ENCODE measurements at regions not wholly inside any gene's neighbourhood (a gene's known extent, or its start where the extent isn't known, plus 50 kb on each side); places are given as distances from the start of the nearest gene placed in this dataset.

DNA sequence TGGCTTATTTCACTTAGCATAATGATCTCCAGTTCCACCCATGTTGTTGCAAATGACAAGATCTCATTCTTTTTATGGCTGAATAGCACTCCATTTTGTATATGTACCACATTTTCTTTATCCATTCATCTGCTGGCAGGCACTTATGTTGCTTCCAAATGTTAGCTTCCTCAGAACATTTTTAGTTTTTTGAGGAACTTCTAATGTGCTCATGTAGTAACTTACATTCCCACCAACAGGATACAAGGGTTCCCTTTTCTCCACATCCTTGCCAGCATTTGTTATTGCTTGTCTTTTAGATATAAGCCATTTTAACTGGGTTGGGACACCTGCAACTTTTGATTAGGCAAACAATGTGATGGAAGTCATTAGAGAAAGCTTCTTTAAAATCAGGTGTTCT lies 454.2 kb downstream of the NLGN4X start:
- Histone ChIP-seq H3K27me3 (ENCODE audit: insufficient read depth, low read depth, low read length) (no peaks in the 10 kb centered on the region), H3K9me2 (ENCODE audit: insufficient read depth, low read length) (no peaks in the 10 kb centered on the region)

DNA sequence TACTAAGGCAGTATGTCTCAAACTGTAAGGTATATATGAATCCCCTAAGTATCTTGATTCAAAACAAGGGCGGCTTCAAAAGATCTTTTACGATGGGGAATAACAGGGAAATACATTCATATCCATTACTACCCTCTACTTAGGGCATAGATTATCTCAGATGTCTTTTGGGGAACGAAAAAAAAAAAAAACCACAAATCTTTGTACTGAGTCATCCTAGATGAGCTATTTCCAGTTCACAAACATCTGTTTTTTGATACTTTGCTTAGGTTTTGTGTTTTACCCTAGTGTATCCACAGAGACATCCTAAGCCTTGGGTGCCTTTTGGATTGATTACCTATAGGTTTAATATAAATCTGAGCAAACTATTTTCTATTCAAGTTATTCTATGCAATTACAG lies 457.2 kb downstream of the NLGN4X start:
- no peaks in the 10 kb centered on the region for H3K9me3 ChIP-seq (ENCODE audit: low read length)
- H4K20me1 ChIP-seq (ENCODE audit: insufficient read depth), result no peaks in the 10 kb centered on the region
- no peaks in the 10 kb centered on the region for H3K79me2 ChIP-seq (replicated peaks; ENCODE audit: insufficient read depth, low read length)
- H3K27me3 ChIP-seq (ENCODE audit: insufficient read depth, low read depth, low read length), result no peaks in the 10 kb centered on the region
- no peak overlapping the region for H3K27ac ChIP-seq (ENCODE audit: low read length)
- no peaks in the 10 kb centered on the region for H3K36me3 ChIP-seq (ENCODE audit: insufficient read depth, low read length)
- TF ChIP-seq EZH2 (IDR thresholded peaks at IDR 0.05; ENCODE audit: borderline replicate concordance, insufficient read depth, low read length, poor library complexity, severe bottlenecking) (no peak), MXI1 (conservative IDR thresholded peaks at IDR 0.05; ENCODE audit: poor library complexity, severe bottlenecking) (no peak), POLR2AphosphoS5 (IDR thresholded peaks at IDR 0.05) (no peak), EP300 (conservative IDR thresholded peaks at IDR 0.05; ENCODE audit: poor library complexity, severe bottlenecking) (no peak), SMC3 (conservative IDR thresholded peaks at IDR 0.05; ENCODE audit: poor library complexity) (no peak), RAD21 (conservative IDR thresholded peaks at IDR 0.05) (no peak), TAF1 (IDR thresholded peaks at IDR 0.05; ENCODE audit: low read depth) (no peak)
- TF ChIP-seq, protein P1, sequence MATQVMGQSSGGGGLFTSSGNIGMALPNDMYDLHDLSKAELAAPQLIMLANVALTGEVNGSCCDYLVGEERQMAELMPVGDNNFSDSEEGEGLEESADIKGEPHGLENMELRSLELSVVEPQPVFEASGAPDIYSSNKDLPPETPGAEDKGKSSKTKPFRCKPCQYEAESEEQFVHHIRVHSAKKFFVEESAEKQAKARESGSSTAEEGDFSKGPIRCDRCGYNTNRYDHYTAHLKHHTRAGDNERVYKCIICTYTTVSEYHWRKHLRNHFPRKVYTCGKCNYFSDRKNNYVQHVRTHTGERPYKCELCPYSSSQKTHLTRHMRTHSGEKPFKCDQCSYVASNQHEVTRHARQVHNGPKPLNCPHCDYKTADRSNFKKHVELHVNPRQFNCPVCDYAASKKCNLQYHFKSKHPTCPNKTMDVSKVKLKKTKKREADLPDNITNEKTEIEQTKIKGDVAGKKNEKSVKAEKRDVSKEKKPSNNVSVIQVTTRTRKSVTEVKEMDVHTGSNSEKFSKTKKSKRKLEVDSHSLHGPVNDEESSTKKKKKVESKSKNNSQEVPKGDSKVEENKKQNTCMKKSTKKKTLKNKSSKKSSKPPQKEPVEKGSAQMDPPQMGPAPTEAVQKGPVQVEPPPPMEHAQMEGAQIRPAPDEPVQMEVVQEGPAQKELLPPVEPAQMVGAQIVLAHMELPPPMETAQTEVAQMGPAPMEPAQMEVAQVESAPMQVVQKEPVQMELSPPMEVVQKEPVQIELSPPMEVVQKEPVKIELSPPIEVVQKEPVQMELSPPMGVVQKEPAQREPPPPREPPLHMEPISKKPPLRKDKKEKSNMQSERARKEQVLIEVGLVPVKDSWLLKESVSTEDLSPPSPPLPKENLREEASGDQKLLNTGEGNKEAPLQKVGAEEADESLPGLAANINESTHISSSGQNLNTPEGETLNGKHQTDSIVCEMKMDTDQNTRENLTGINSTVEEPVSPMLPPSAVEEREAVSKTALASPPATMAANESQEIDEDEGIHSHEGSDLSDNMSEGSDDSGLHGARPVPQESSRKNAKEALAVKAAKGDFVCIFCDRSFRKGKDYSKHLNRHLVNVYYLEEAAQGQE (IDR thresholded peaks at IDR 0.05; ENCODE audit: borderline replicate concordance), result no peak
- TF ChIP-seq, protein P2, sequence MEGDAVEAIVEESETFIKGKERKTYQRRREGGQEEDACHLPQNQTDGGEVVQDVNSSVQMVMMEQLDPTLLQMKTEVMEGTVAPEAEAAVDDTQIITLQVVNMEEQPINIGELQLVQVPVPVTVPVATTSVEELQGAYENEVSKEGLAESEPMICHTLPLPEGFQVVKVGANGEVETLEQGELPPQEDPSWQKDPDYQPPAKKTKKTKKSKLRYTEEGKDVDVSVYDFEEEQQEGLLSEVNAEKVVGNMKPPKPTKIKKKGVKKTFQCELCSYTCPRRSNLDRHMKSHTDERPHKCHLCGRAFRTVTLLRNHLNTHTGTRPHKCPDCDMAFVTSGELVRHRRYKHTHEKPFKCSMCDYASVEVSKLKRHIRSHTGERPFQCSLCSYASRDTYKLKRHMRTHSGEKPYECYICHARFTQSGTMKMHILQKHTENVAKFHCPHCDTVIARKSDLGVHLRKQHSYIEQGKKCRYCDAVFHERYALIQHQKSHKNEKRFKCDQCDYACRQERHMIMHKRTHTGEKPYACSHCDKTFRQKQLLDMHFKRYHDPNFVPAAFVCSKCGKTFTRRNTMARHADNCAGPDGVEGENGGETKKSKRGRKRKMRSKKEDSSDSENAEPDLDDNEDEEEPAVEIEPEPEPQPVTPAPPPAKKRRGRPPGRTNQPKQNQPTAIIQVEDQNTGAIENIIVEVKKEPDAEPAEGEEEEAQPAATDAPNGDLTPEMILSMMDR (IDR thresholded peaks at IDR 0.05; ENCODE audit: poor library complexity, severe bottlenecking), result no peak
- no peak overlapping the region for H2AFZ ChIP-seq (ENCODE audit: low read depth, low read length)
- H3K9me2 ChIP-seq (ENCODE audit: insufficient read depth, low read length), result no peaks in the 10 kb centered on the region
- H3K4me3 ChIP-seq (ENCODE audit: low read length), result no peak overlapping the region
- no peak overlapping the region for H3K9ac ChIP-seq (ENCODE audit: low read length)
- H3F3A ChIP-seq (ENCODE audit: insufficient read depth, low read length, poor library complexity, severe bottlenecking), result no peaks in the 10 kb centered on the region
- H3K4me2 ChIP-seq (ENCODE audit: low read length), result no peak overlapping the region

More for the DNA sequence above, 454.2 kb downstream of the NLGN4X start:
- Histone ChIP-seq H3K79me2 (replicated peaks; ENCODE audit: insufficient read depth, low read length) (no peaks in the 10 kb centered on the region), H3K4me3 (ENCODE audit: low read length) (no peak overlapping the region), H3K36me3 (ENCODE audit: insufficient read depth, low read length) (no peaks in the 10 kb centered on the region), H3K27ac (ENCODE audit: low read length) (no peak overlapping the region), H2AFZ (ENCODE audit: low read depth, low read length) (no peak overlapping the region), H4K20me1 (ENCODE audit: insufficient read depth) (no peaks in the 10 kb centered on the region), H3K4me2 (ENCODE audit: low read length) (no peak overlapping the region), H3K9me3 (ENCODE audit: low read length) (no peaks in the 10 kb centered on the region), H3K9ac (ENCODE audit: low read length) (no peak overlapping the region), H3F3A (ENCODE audit: insufficient read depth, low read length, poor library complexity, severe bottlenecking) (no peaks in the 10 kb centered on the region)
- TF ChIP-seq, protein P1 (IDR thresholded peaks at IDR 0.05; ENCODE audit: borderline replicate concordance), result no peak

All from neural cell (in vitro differentiated cells).